ENCODE measurements at regions not wholly inside any gene's neighbourhood (a gene's known extent, or its start where the extent isn't known, plus 50 kb on each side); places are given as distances from the start of the nearest gene placed in this dataset.
"Not testable (repeated sequence)": the region's sequence is repeated elsewhere in the genome, so short reads cannot be mapped to it uniquely, and the experiment has no call there.

GRCh38 chr2:72078773-72079172 is 68.9 kb downstream of the CYP26B1 start:
- H3K36me3 Mint-ChIP-seq, result no peaks in the 10 kb centered on the region
- H3K9me3 Mint-ChIP-seq, result peaks cover 20% of the 10 kb centered on the region
- H3K27ac Mint-ChIP-seq, result no peak overlapping the region
- H3K4me3 Mint-ChIP-seq, result no peak overlapping the region
- no peaks in the 10 kb centered on the region for H3K27me3 Mint-ChIP-seq (ENCODE audit: low read depth)
- no peak for DNase-seq (ENCODE audit: low spot score in 2 of 2, unreplicated experiment in 2 of 2)
- H3K4me1 Mint-ChIP-seq, result no peaks in the 10 kb centered on the region
- TF ChIP-seq, protein P1, sequence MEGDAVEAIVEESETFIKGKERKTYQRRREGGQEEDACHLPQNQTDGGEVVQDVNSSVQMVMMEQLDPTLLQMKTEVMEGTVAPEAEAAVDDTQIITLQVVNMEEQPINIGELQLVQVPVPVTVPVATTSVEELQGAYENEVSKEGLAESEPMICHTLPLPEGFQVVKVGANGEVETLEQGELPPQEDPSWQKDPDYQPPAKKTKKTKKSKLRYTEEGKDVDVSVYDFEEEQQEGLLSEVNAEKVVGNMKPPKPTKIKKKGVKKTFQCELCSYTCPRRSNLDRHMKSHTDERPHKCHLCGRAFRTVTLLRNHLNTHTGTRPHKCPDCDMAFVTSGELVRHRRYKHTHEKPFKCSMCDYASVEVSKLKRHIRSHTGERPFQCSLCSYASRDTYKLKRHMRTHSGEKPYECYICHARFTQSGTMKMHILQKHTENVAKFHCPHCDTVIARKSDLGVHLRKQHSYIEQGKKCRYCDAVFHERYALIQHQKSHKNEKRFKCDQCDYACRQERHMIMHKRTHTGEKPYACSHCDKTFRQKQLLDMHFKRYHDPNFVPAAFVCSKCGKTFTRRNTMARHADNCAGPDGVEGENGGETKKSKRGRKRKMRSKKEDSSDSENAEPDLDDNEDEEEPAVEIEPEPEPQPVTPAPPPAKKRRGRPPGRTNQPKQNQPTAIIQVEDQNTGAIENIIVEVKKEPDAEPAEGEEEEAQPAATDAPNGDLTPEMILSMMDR (IDR thresholded peaks at IDR 0.05; ENCODE audit: unreplicated experiment), result no peak

- Mint-ChIP-seq H3K4me3 (no peak overlapping the region), H3K9me3 (peaks cover 30% of the 10 kb centered on the region)
Observed at GRCh38 chr2:72077702-72078169, 69.9 kb downstream of the CYP26B1 start.

DNA sequence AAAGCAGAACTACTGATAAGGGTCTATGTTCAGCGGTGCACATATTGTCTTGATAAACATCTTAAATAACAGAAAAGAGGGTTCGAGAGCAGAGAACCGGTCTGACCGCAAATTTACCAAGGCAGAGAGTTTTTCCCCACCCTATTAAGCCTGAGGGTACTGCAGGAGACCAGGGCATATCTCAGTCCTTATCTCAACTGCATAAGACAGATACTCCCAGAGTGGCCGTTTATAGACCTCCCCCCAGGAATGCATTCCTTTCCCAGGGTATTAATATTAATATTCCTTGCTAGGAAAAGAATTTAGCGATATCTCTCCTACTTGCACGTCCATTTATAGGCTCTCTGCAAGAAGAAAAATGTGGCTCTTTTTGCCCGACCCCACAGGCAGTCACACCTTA is 74.3 kb downstream of the CYP26B1 start:
- not testable (repeated sequence) for H3K27me3 Mint-ChIP-seq (ENCODE audit: low read depth)

More at GRCh38 chr2:72077702-72078169, 69.9 kb downstream of the CYP26B1 start:
- Mint-ChIP-seq H3K27ac (no peak overlapping the region), H3K36me3 (peaks cover 5% of the 10 kb centered on the region), H3K27me3 (ENCODE audit: low read depth) (no peaks in the 10 kb centered on the region), H3K4me1 (no peaks in the 10 kb centered on the region)
- no peak for DNase-seq (ENCODE audit: low spot score in 2 of 2, unreplicated experiment in 2 of 2)
- TF ChIP-seq, protein P1 (IDR thresholded peaks at IDR 0.05; ENCODE audit: unreplicated experiment), result no peak

DNA sequence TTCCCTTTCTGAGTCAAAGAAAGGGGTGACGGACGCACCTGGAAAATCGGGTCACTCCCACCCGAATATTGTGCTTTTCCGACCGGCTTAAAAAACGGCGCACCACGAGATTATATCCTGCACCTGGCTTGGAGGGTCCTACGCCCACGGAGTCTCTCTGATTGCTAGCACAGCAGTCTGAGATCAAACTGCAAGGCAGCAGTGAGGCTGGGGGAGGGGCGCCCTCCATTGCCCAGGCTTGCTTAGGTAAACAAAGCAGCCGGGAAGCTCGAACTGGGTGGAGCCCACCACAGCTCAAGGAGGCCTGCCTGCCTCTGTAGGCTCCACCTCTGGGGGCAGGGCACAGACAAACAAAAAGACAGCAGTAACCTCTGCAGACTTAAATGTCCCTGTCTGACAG is 83.5 kb downstream of the CYP26B1 start:
- not testable (repeated sequence) for H3K4me3 Mint-ChIP-seq; H3K27me3 Mint-ChIP-seq (ENCODE audit: low read depth); H3K4me1 Mint-ChIP-seq; H3K36me3 Mint-ChIP-seq; H3K27ac Mint-ChIP-seq; DNase-seq (ENCODE audit: low spot score in 2 of 2, unreplicated experiment in 2 of 2)
- H3K9me3 Mint-ChIP-seq, result peaks cover 27% of the 10 kb centered on the region

More for the DNA sequence above, 74.3 kb downstream of the CYP26B1 start:
- H3K36me3 Mint-ChIP-seq; H3K4me3 Mint-ChIP-seq; DNase-seq (ENCODE audit: low spot score in 2 of 2, unreplicated experiment in 2 of 2); H3K4me1 Mint-ChIP-seq; H3K27ac Mint-ChIP-seq: not testable (repeated sequence)
- peaks cover 35% of the 10 kb centered on the region for H3K9me3 Mint-ChIP-seq

DNA sequence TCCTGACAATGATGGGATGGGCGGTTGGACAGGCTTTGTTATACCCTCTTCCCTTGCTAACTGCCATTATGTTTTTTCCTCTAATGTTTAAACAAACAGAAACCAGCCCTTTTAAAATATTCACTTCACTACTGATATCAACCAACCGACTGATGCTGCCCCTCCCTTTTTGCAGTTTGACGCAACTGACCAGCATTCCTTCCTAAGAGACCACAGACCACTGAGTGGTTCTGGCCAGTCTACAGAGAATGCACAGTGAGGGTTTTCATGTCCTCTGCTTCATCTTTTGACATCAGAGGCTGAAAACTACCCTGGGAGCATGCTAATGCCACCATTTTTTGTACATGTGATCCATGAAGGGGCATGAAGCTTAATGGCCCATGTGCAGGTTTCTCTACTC is 85.3 kb downstream of the CYP26B1 start:
- no peak overlapping the region for H3K4me3 Mint-ChIP-seq
- TF ChIP-seq, protein P1 (IDR thresholded peaks at IDR 0.05; ENCODE audit: unreplicated experiment), result no peak
- H3K4me1 Mint-ChIP-seq, result no peaks in the 10 kb centered on the region
- H3K27me3 Mint-ChIP-seq (ENCODE audit: low read depth), result peaks cover 9% of the 10 kb centered on the region
- H3K27ac Mint-ChIP-seq, result no peak overlapping the region
- H3K9me3 Mint-ChIP-seq, result peaks cover 36% of the 10 kb centered on the region
- H3K36me3 Mint-ChIP-seq, result no peaks in the 10 kb centered on the region
- DNase-seq (ENCODE audit: low spot score in 2 of 2, unreplicated experiment in 2 of 2), result no peak

DNA sequence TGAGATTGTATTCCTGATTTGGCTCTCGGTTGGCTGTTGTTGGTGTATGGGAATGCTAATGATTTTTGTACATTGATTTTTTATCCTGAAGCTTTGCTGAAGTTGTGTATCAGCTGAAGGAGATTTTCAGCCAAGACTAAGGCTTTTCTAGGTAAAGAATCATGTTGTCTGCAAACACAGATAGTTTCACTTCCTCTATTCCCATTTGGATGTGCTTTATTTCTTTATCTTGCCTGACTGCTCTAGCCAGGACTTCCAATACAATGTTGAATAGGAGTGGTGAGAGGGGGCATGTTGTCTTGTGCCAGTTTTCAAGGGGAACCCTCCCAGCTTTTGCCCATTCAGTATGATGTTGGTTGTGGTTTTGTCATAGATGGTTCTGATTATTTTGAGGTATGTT is 90.4 kb downstream of the CYP26B1 start:
- Mint-ChIP-seq H3K9me3 (peaks cover 28% of the 10 kb centered on the region), H3K36me3 (no peaks in the 10 kb centered on the region), H3K4me1 (no peaks in the 10 kb centered on the region), H3K4me3 (no peak overlapping the region), H3K27me3 (ENCODE audit: low read depth) (peaks cover 9% of the 10 kb centered on the region), H3K27ac (no peak overlapping the region)
- no peak for DNase-seq (ENCODE audit: low spot score in 2 of 2, unreplicated experiment in 2 of 2)
- TF ChIP-seq, protein P1 (IDR thresholded peaks at IDR 0.05; ENCODE audit: unreplicated experiment), result no peak

DNA sequence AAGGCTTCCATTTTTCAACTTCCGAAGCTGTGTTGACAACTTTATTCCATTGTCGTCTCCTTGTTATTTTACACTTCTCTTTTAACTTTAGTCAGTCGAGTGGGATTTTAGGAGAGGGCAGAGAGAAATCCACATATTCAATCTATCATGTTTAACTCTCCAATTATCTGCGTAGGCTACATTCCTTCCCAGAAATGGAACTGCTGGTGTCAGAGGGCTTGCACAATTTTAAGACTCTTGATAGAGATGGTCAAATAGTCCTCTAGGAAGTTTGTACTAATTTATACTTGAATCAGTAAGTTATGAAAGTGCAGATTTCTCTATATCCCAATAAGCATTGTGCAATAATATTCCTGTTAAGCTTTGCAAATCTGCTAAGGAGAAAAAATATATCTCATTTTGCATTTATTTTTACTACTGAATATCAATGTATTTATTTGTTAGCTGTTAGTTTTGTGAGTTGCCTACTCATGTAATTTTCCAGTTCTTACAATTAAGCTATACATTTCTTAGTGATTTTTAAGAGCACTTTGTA is 95.6 kb downstream of the CYP26B1 start:
- H3K36me3 Mint-ChIP-seq, result no peaks in the 10 kb centered on the region
- no peaks in the 10 kb centered on the region for H3K27me3 Mint-ChIP-seq (ENCODE audit: low read depth)
- H3K4me3 Mint-ChIP-seq, result no peak overlapping the region
- H3K27ac Mint-ChIP-seq, result no peak overlapping the region
- no peak for DNase-seq (ENCODE audit: low spot score in 2 of 2, unreplicated experiment in 2 of 2)
- peaks cover 23% of the 10 kb centered on the region for H3K9me3 Mint-ChIP-seq
- H3K4me1 Mint-ChIP-seq, result no peaks in the 10 kb centered on the region
- TF ChIP-seq, protein P1 (IDR thresholded peaks at IDR 0.05; ENCODE audit: unreplicated experiment), result no peak

Measured in mesothelial cell of epicardium (in vitro differentiated cells).